ENCODE measurements at regions not wholly inside any gene's neighbourhood (a gene's known extent, or its start where the extent isn't known, plus 50 kb on each side); places are given as distances from the start of the nearest gene placed in this dataset.

GRCh38 chr1:99122039-99122438, 117.4 kb upstream of the PLPPR5 start:
- no peaks in the 10 kb centered on the region for H3K4me1 ChIP-seq (replicated peaks in 1 of 2; ENCODE audit: control insufficient read depth in 2 of 2, insufficient read depth in 2 of 2, low read length in 2 of 2)
- POLR2A ChIA-PET = no interaction called here
- H3K4me3 ChIP-seq = no peak overlapping the region
- H3K9me1 ChIP-seq (ENCODE audit: control insufficient read depth, insufficient read depth, low read length) = no peaks in the 10 kb centered on the region
- CTCF ChIA-PET (ENCODE audit: low intra/inter-chr PET ratio) = no interaction called here
- no peaks in the 10 kb centered on the region for H3K36me3 ChIP-seq (ENCODE audit: control insufficient read depth, insufficient read depth, low read length)
- no peak overlapping the region for H2AFZ ChIP-seq (ENCODE audit: low read depth, low read length)
- H3K27me3 ChIP-seq (ENCODE audit: control insufficient read depth in 2 of 2, insufficient read depth in 2 of 2, low read length in 2 of 2) = no peaks in the 10 kb centered on the region
- no peaks in the 10 kb centered on the region for H4K20me1 ChIP-seq (replicated peaks; ENCODE audit: control insufficient read depth, insufficient read depth, low read length)
- FAIRE-seq (no peak), DNase-seq (ENCODE audit: extremely low read depth in 1 of 4, low spot score in 3 of 4) (no peak), ATAC-seq (no peak)
- in situ Hi-C loops (cut with MboI) = no loop called here
- H3K9me3 ChIP-seq (replicated peaks; ENCODE audit: control insufficient read depth, insufficient read depth, low read depth, low read length) = no peaks in the 10 kb centered on the region
- H3K4me2 ChIP-seq (ENCODE audit: insufficient read depth, low read length) = no peak overlapping the region
- no peaks in the 10 kb centered on the region for H3K79me2 ChIP-seq (ENCODE audit: control insufficient read depth, insufficient read depth, low read length)
- no peak overlapping the region for H3K9ac ChIP-seq (ENCODE audit: insufficient read depth in 1 of 2, low read depth in 2 of 2, low read length in 2 of 2)
- no peak overlapping the region for H3K27ac ChIP-seq (ENCODE audit: extremely low read depth, low read depth, low read length)
- intact Hi-C loops (cut with micrococcal nuclease) = no loop called here
- no TSS peak for BruUV-seq (replicated peaks)
- no peak for TF ChIP-seq JUND (IDR thresholded peaks at IDR 0.05; ENCODE audit: borderline replicate concordance, low read depth, low read length)
- no peak for TF ChIP-seq JUND (tag; IDR thresholded peaks at IDR 0.05; ENCODE audit: borderline replicate concordance, low read depth, low read length)
- no peak for TF ChIP-seq BRF1 (IDR thresholded peaks at IDR 0.05; ENCODE audit: borderline replicate concordance, extremely low read depth, insufficient read length)
- TF ChIP-seq TCFL5 (CRISPR knock-in tag; conservative IDR thresholded peaks at IDR 0.05) = no peak
- no peak for TF ChIP-seq ATF3 (IDR thresholded peaks at IDR 0.05)
- TF ChIP-seq ATF3 (CRISPR knock-in tag; conservative IDR thresholded peaks at IDR 0.05) = no peak
- 0% methylated on average over 4 of the region's 4 CpGs for WGBS (ENCODE audit: insufficient coverage, low coverage, missing lambda C conversion rate)

DNA sequence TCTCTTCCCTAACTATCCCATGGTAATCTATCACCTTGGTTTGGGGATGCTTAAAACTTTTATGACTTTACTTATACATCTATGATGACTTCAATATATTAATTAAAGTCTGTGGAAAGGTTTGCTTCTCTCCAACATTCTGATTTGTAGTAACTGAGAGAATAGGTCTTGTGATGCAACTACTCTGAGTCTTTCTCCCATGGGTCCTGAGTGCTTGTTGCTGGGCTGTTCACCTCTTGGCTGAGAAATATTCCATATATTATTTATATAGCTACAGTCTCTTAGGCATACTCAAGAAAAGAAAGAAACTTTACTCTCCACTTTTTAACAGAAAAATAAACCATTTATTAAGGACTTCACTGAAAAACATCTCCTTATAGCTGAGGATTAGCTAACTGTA, 119.3 kb upstream of the PLPPR5 start:
- no peak for DNase-seq (ENCODE audit: extremely low read depth in 1 of 4, low spot score in 3 of 4)
- Histone ChIP-seq H3K27ac (ENCODE audit: extremely low read depth, low read depth, low read length) (no peak overlapping the region), H3K4me2 (ENCODE audit: insufficient read depth, low read length) (no peak overlapping the region), H3K9me1 (ENCODE audit: control insufficient read depth, insufficient read depth, low read length) (no peaks in the 10 kb centered on the region), H3K79me2 (ENCODE audit: control insufficient read depth, insufficient read depth, low read length) (no peaks in the 10 kb centered on the region), H3K4me3 (no peak overlapping the region), H3K27me3 (ENCODE audit: control insufficient read depth in 2 of 2, insufficient read depth in 2 of 2, low read length in 2 of 2) (no peaks in the 10 kb centered on the region), H4K20me1 (replicated peaks; ENCODE audit: control insufficient read depth, insufficient read depth, low read length) (no peaks in the 10 kb centered on the region), H3K9ac (ENCODE audit: insufficient read depth in 1 of 2, low read depth in 2 of 2, low read length in 2 of 2) (no peak overlapping the region), H3K4me1 (replicated peaks in 1 of 2; ENCODE audit: control insufficient read depth in 2 of 2, insufficient read depth in 2 of 2, low read length in 2 of 2) (no peaks in the 10 kb centered on the region), H2AFZ (ENCODE audit: low read depth, low read length) (no peak overlapping the region), H3K9me3 (replicated peaks; ENCODE audit: control insufficient read depth, insufficient read depth, low read depth, low read length) (no peaks in the 10 kb centered on the region), H3K36me3 (ENCODE audit: control insufficient read depth, insufficient read depth, low read length) (no peaks in the 10 kb centered on the region)
- ChIA-PET CTCF (ENCODE audit: low intra/inter-chr PET ratio) (no interaction called here), POLR2A (no interaction called here)
- in situ Hi-C loops (cut with MboI) (no loop called here), intact Hi-C loops (cut with micrococcal nuclease) (no loop called here)
- no peak for ATAC-seq
- no peak for FAIRE-seq
- TF ChIP-seq ATF1 (CRISPR knock-in tag; IDR thresholded peaks at IDR 0.05) (no peak), ATF1 (tag; IDR thresholded peaks at IDR 0.05) (no peak), PCBP2 (IDR thresholded peaks at IDR 0.05; ENCODE audit: low read depth, low read length, poor library complexity, severe bottlenecking) (no peak), KDM2B (CRISPR knock-in tag; IDR thresholded peaks at IDR 0.05) (no peak), CHD2 (IDR thresholded peaks at IDR 0.05; ENCODE audit: low read depth, low read length) (no peak), TBL1XR1 (IDR thresholded peaks at IDR 0.05; ENCODE audit: low read length in 2 of 2) (no peak), ZNF766 (CRISPR knock-in tag; conservative IDR thresholded peaks at IDR 0.05) (no peak), HOMEZ (CRISPR knock-in tag; IDR thresholded peaks at IDR 0.05) (no peak)
- TF ChIP-seq, protein P1, sequence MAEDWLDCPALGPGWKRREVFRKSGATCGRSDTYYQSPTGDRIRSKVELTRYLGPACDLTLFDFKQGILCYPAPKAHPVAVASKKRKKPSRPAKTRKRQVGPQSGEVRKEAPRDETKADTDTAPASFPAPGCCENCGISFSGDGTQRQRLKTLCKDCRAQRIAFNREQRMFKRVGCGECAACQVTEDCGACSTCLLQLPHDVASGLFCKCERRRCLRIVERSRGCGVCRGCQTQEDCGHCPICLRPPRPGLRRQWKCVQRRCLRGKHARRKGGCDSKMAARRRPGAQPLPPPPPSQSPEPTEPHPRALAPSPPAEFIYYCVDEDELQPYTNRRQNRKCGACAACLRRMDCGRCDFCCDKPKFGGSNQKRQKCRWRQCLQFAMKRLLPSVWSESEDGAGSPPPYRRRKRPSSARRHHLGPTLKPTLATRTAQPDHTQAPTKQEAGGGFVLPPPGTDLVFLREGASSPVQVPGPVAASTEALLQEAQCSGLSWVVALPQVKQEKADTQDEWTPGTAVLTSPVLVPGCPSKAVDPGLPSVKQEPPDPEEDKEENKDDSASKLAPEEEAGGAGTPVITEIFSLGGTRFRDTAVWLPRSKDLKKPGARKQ (CRISPR knock-in tag; IDR thresholded peaks at IDR 0.05) = no peak
- no TSS peak for BruUV-seq (replicated peaks)

Data from K562 (cell line).